ENCODE measurements at regions not wholly inside any gene's neighbourhood (a gene's known extent, or its start where the extent isn't known, plus 50 kb on each side); places are given as distances from the start of the nearest gene placed in this dataset.
"Not testable (repeated sequence)": the region's sequence is repeated elsewhere in the genome, so short reads cannot be mapped to it uniquely, and the experiment has no call there.

DNA sequence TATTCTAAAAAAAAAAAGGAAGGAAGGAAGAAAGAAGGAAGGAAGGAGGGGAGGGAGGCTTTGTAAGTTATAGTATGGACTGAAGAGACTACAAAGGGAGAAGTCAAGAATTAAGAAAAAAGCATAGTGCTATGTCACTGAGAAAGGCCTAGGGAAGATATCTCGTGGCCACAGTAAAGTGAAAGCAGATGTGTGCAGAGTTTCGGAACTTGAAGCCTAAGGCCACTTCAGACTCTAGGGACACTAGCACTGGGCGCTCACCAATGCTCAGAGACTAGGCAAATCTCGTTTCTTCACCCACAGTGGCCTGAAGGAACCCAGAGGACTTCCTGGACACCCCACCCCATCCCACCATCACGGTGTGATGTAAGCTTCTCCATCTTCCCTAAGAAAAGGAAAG is 181.4 kb upstream of the TRPM3 start:
- ATAC-seq (replicated peaks) (no peak), DNase-seq (no peak)
- Mint-ChIP-seq H3K9me3 (no peaks in the 10 kb centered on the region), H3K36me3 (ENCODE audit: insufficient read depth) (no peaks in the 10 kb centered on the region), H3K27me3 (no peaks in the 10 kb centered on the region), H3K4me3 (no peak overlapping the region), H3K4me1 (ENCODE audit: low read depth in 2 of 2) (no peaks in the 10 kb centered on the region), H3K27ac (no peak overlapping the region)

DNA sequence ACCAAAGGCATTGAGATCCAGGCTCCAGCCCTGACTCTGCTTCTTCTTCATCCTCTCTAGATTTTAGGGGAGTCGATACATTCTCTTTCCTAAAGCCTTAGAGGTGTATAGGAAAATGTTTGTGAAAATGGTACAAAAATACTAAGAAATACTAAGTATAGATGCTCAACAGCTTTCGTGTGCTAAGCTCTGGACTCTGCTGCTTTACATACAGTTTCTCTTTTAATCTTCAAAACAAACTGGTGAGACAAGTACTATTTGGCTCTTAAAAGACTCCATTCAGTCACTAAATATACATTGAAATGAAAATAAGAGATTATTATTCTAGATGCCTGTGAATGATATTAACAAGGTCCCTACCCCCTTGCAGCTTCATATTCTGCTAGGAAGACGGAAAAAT is 174.5 kb upstream of the TRPM3 start:
- Mint-ChIP-seq H3K27ac (no peak overlapping the region), H3K27me3 (peaks cover 0 to 9% of the 10 kb centered on the region in 2 donors), H3K4me1 (ENCODE audit: low read depth in 2 of 2) (no peaks in the 10 kb centered on the region), H3K36me3 (ENCODE audit: insufficient read depth) (no peaks in the 10 kb centered on the region), H3K9me3 (no peaks in the 10 kb centered on the region), H3K4me3 (no peak overlapping the region)
- ATAC-seq (replicated peaks) (no peak), DNase-seq (no peak)

DNA sequence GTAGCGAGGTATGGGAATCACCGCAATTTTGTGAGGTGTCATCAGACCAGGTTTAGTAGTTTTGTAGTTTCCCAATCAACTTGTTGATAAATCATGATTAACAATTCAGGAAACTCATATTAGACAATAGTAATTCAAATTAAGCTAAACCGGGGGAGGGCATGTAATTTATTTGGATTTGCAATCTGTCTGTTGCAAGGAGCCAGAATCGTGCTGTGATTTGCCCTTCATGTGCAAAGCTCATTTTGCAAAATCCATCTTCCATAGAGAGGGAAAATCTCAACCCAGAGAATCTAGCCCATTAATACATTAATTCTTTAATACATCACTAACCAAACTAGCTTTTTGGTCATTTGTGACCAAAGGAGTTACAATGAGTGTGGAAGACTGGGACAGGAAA is 164.7 kb upstream of the TRPM3 start:
- no peak for DNase-seq
- Mint-ChIP-seq H3K27me3 (peaks cover 7 to 10% of the 10 kb centered on the region in 2 donors), H3K27ac (no peak overlapping the region), H3K36me3 (ENCODE audit: insufficient read depth) (no peaks in the 10 kb centered on the region), H3K4me3 (no peak overlapping the region), H3K9me3 (no peaks in the 10 kb centered on the region), H3K4me1 (ENCODE audit: low read depth in 2 of 2) (no peaks in the 10 kb centered on the region)
- no peak for ATAC-seq (replicated peaks)

- no peak overlapping the region for H3K4me3 Mint-ChIP-seq
- ATAC-seq (replicated peaks), result peak; percentile 61
- peaks cover 7 to 10% of the 10 kb centered on the region in 2 donors for H3K27me3 Mint-ChIP-seq
- no peaks in the 10 kb centered on the region for H3K9me3 Mint-ChIP-seq
- H3K27ac Mint-ChIP-seq, result no peak overlapping the region
- peak; percentile 7 to 31 (median 8) for DNase-seq
- no peaks in the 10 kb centered on the region for H3K4me1 Mint-ChIP-seq (ENCODE audit: low read depth in 2 of 2)
- H3K36me3 Mint-ChIP-seq (ENCODE audit: insufficient read depth), result no peaks in the 10 kb centered on the region
Observed at GRCh38 chr9:71285191-71285656, 163.8 kb upstream of the TRPM3 start.

DNA sequence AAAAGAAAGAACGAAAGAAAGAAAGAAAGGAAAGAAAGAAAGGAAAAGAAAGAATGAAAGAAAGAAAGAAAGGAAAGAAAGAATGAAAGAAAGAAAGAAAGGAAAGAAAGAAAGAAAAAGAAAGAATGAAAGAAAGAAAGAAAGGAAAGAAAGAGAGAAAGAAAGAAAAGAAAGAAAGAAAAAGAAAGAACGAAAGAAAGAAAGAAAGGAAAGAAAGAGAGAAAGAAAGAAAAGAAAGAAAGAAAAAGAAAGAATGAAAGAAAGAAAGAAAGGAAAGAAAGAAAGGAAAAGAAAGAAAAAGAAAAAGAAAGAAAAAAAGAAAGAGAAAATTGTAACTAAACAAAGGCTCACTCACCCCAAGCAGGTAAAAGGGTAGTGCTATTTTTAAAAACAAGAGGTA is 160.7 kb upstream of the TRPM3 start:
- not testable (repeated sequence) for H3K9me3 Mint-ChIP-seq; ATAC-seq (replicated peaks); DNase-seq; H3K4me1 Mint-ChIP-seq (ENCODE audit: low read depth in 2 of 2); H3K36me3 Mint-ChIP-seq (ENCODE audit: insufficient read depth); H3K27me3 Mint-ChIP-seq; H3K27ac Mint-ChIP-seq; H3K4me3 Mint-ChIP-seq

DNA sequence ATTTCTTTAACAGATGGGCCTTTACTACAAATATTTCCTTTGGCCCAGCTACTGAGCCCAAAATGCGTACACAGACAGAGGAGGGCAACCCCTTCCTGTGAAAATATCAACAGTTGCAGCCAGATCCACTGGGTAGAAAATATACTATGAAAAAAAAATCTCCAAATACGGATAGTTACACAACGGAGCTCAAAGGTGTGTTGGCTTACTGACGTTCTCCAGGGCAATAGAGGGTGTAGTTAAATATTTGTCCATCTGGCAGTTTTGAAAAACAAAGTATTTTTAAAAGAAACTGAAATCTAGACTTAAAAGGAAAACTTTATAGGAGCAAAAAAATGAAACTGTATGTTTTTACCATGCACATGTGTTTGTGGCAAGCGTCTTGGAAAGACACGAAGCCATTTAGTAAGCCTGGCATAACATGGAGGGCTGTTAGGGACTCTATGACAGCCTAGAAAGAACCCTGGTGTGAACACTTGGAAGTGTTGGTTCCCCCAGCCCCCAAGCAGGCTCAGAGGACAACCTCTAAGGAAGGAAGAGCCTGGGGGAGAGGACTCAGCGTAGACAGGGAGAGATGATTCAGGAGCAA is 157.8 kb upstream of the TRPM3 start:
- H3K36me3 Mint-ChIP-seq (ENCODE audit: insufficient read depth), result no peaks in the 10 kb centered on the region
- H3K4me3 Mint-ChIP-seq, result no peak overlapping the region
- no peaks in the 10 kb centered on the region for H3K9me3 Mint-ChIP-seq
- H3K27me3 Mint-ChIP-seq, result peaks cover 4 to 13% of the 10 kb centered on the region in 2 donors
- ATAC-seq (replicated peaks) (no peak), DNase-seq (no peak)
- H3K27ac Mint-ChIP-seq, result no peak overlapping the region
- no peaks in the 10 kb centered on the region for H3K4me1 Mint-ChIP-seq (ENCODE audit: low read depth in 2 of 2)

DNA sequence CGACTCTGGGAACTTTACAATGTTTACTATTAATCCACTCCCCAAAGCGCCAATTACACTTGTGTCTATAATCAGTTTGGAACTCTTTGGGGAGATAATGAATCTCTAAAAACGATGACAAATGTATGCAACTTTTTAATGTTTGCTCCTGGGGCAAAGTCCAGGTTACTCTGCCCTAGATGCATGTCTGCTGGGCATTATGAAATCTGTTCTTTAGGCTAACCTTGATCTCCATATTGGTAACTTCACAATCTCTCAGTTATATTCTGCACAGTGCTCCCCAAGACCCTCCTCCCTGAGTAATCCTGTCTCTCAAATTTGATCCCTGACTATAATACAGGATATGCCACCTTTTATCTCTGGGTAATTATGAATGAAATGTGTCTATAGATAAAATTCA is 152.2 kb upstream of the TRPM3 start:
- Mint-ChIP-seq H3K36me3 (ENCODE audit: insufficient read depth) (no peaks in the 10 kb centered on the region), H3K27ac (no peak overlapping the region), H3K9me3 (no peaks in the 10 kb centered on the region), H3K4me3 (no peak overlapping the region), H3K27me3 (peaks cover 4 to 21% of the 10 kb centered on the region in 2 donors), H3K4me1 (ENCODE audit: low read depth in 2 of 2) (no peaks in the 10 kb centered on the region)
- ATAC-seq (replicated peaks) (no peak), DNase-seq (no peak)

DNA sequence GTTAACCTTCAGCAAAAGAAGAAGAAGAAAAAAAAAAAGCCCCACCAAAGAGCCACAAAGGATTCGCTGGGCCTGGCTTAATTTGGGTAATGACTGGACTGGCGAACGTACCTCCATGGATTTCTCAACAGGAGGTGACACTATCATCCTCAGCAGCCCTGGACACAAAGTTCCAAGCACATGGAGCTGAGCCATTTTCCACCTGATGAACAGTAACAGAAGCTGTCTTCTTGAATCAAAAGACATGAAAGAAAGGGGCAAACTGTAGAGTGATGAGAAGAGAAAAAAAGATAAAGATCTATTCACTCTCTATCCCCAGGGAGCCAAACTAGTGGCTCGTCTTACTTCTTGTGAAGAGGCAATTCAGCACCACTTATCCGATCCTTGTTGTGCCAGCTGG is 150.2 kb upstream of the TRPM3 start:
- Mint-ChIP-seq H3K4me3 (no peak overlapping the region), H3K27ac (no peak overlapping the region), H3K4me1 (ENCODE audit: low read depth in 2 of 2) (no peaks in the 10 kb centered on the region), H3K36me3 (ENCODE audit: insufficient read depth) (no peaks in the 10 kb centered on the region), H3K27me3 (peaks cover 11 to 13% of the 10 kb centered on the region in 2 donors), H3K9me3 (no peaks in the 10 kb centered on the region)
- DNase-seq, result no peak
- ATAC-seq (replicated peaks), result no peak

DNA sequence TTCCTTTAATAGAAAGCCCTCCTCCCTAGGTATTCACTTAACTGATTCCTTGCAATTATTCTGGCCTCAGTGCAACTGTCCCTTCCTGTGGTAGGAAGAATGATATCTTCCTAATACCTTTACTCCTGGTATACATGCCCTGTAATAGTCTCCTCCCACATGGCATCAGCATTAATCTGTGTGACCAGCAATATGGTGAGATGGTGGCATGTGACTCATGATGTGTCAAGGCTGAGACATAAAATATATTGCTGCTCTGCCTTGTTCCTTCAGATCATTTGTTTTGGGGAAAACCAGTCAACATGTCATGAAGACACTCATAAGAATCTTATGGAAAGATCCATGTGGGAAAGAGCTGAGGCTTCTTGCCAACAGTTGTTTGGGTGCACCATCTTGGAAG is 149.1 kb upstream of the TRPM3 start:
- Mint-ChIP-seq H3K4me3 (no peak overlapping the region), H3K27me3 (peaks cover 9 to 19% of the 10 kb centered on the region in 2 donors), H3K4me1 (ENCODE audit: low read depth in 2 of 2) (no peaks in the 10 kb centered on the region), H3K36me3 (ENCODE audit: insufficient read depth) (no peaks in the 10 kb centered on the region), H3K27ac (no peak overlapping the region), H3K9me3 (no peaks in the 10 kb centered on the region)
- DNase-seq (no peak), ATAC-seq (replicated peaks) (no peak)

DNA sequence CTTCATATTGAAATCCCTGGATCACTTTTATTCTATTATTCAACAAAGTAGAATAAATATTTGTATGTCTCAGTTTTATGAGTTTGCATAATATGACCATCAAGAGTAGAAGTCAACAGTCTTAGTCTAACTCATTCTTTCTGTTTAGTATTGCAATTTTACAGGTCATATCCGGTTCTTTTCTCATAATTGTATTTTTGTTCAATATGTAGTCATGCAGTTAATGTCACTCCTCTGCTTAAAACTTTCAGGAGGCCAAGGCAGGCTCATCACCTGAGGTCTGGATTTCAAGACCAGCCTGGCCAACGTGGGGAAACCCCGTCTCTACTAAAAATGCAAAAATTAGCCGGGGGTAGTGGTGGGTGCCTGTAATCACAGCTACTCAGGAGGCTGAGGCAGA is 148.4 kb upstream of the TRPM3 start:
- H3K4me3 Mint-ChIP-seq, result no peak overlapping the region
- H3K9me3 Mint-ChIP-seq, result no peaks in the 10 kb centered on the region
- H3K4me1 Mint-ChIP-seq (ENCODE audit: low read depth in 2 of 2), result no peaks in the 10 kb centered on the region
- H3K27ac Mint-ChIP-seq, result no peak overlapping the region
- H3K27me3 Mint-ChIP-seq, result peaks cover 8 to 16% of the 10 kb centered on the region in 2 donors
- DNase-seq (no peak), ATAC-seq (replicated peaks) (no peak)
- H3K36me3 Mint-ChIP-seq (ENCODE audit: insufficient read depth), result no peaks in the 10 kb centered on the region

DNA sequence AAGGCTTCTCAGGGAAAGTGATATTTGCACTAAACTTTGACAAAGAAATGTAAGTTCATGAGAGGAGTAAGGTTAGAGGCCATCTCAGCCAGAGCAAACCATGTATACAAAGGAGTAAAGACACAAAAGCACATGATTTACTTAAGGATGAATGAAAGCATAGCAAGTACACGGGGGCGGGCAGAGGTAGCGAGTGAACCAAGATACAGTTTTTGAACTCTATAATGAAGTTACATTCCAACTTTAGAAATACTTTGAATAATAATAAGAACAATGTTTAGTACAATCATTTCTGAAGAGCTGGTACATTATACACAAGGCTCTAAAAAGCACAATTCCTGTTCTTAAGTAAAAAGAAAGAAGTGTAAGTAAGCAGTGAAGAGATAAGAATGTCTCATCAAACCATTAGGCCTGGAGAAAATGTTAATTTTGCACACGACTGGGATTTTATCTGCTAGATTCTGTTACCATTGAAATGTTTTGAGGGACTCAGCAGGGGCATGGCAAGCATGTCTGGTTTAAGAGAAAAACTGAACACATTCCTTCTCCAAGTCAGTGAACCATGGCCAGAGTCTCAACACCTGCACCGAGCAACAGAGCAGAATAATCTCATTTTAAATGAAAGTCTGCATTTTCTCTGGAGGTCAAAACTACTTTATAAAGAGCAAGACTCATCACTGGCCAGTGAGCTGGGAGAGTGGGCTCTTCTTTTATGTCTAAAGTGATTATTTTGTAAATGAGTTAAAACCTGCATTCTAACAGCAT is 147.6 kb upstream of the TRPM3 start:
- DNase-seq (no peak), ATAC-seq (replicated peaks) (no peak)
- no peak overlapping the region for H3K27ac Mint-ChIP-seq
- H3K4me3 Mint-ChIP-seq, result no peak overlapping the region
- peaks cover 8 to 16% of the 10 kb centered on the region in 2 donors for H3K27me3 Mint-ChIP-seq
- no peaks in the 10 kb centered on the region for H3K4me1 Mint-ChIP-seq (ENCODE audit: low read depth in 2 of 2)
- H3K36me3 Mint-ChIP-seq (ENCODE audit: insufficient read depth), result no peaks in the 10 kb centered on the region
- no peaks in the 10 kb centered on the region for H3K9me3 Mint-ChIP-seq

- Mint-ChIP-seq H3K4me3 (no peak overlapping the region), H3K4me1 (ENCODE audit: low read depth in 2 of 2) (no peaks in the 10 kb centered on the region), H3K36me3 (ENCODE audit: insufficient read depth) (no peaks in the 10 kb centered on the region), H3K9me3 (no peaks in the 10 kb centered on the region), H3K27me3 (peaks cover 0 to 16% of the 10 kb centered on the region in 2 donors), H3K27ac (no peak overlapping the region)
- no peak for DNase-seq
- no peak for ATAC-seq (replicated peaks)
Observed at GRCh38 chr9:71263451-71263850, 142.0 kb upstream of the TRPM3 start.

DNA sequence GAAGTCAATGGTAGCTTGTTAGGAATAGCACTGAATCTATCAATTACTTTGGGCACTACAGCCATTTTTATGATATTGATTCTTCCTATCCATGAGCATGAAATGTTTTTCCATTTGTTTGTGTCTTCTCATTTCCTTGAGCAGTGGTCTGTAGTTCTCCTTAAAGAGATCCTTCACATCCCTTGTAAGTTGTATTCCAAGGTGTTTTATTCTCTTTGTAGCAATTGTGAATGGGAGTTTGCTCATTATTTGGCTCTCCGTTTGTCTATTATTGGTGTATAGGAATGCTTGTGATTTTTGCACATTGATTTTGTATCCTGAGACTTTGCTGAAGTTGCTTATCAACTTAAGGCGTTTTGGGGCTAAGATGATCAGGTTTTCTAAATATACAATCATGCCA is 139.0 kb upstream of the TRPM3 start:
- not testable (repeated sequence) for H3K27me3 Mint-ChIP-seq; DNase-seq; H3K4me3 Mint-ChIP-seq; H3K27ac Mint-ChIP-seq; ATAC-seq (replicated peaks); H3K4me1 Mint-ChIP-seq (ENCODE audit: low read depth in 2 of 2); H3K9me3 Mint-ChIP-seq; H3K36me3 Mint-ChIP-seq (ENCODE audit: insufficient read depth)

DNA sequence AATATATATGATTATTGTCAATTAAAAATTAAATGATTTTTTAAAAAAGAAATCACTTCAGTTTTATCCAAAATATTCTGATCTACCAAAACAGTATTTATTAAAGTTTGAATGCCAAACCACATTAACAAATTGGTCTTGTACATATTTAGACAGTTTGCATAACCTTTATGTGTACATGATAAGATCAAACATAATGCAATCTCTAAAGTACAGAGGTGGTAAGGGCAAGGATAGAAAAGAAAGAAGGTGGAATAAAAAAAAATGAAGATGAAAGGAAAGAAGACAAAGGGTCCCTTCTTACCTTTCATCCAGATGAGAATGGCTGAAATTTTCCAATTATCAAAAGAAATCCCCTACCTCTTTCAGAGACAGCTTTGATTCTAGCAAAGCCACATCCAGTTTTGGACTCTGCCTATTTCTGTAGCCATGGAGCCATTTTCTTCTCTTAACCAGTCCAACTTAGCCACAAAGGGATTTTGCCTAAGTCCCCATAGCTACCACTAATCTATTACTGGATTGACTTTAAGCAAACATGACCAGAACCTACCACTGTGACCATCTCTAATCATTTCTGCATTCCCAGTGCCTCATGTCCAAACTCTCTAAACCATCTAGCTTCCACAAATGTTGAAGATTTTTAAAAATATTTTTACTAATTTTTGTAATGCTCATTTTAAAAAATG is 133.3 kb upstream of the TRPM3 start:
- H3K9me3 Mint-ChIP-seq, result no peaks in the 10 kb centered on the region
- no peaks in the 10 kb centered on the region for H3K4me1 Mint-ChIP-seq (ENCODE audit: low read depth in 2 of 2)
- no peaks in the 10 kb centered on the region for H3K36me3 Mint-ChIP-seq (ENCODE audit: insufficient read depth)
- no peaks in the 10 kb centered on the region for H3K27me3 Mint-ChIP-seq
- DNase-seq, result no peak
- no peak for ATAC-seq (replicated peaks)
- no peak overlapping the region for H3K4me3 Mint-ChIP-seq
- H3K27ac Mint-ChIP-seq, result no peak overlapping the region

Measured in effector memory CD8-positive, alpha-beta T cell (primary cell).